GM10248 (cell line): ENCODE measurements at regions not wholly inside any gene's neighbourhood (a gene's known extent, or its start where the extent isn't known, plus 50 kb on each side); places are given as distances from the start of the nearest gene placed in this dataset.

Experiments used
- CTCF ChIA-PET: fragments of 300-600 bp; sonication (Branson Sonifier 250); formaldehyde crosslinking; extraction: SDS; loops from one replicate; lab custom pipeline; 2021; ENCODE audit warnings: antibody characterized with exemption; lab: Yijun Ruan, JAX
- POLR2A ChIA-PET: fragments of 350-650 bp; sonication (Branson Sonifier 250); formaldehyde crosslinking; extraction: SDS; loops from one replicate; lab custom pipeline; 2020; ENCODE audit warnings: antibody characterized with exemption; lab: Yijun Ruan, JAX
- DNase-seq: peaks from one replicate; pipeline ENCODE4 v3.0.0; 2012; ENCODE audit errors: extremely low spot score
- TF ChIP-seq, protein P1 (sequence below): IDR thresholded peaks from 2 replicates; pipeline ENCODE4 v1.5.1; 2012; ENCODE audit warnings: mild to moderate bottlenecking, low read depth; ENCODE audit errors: extremely low read depth, missing control alignments, control extremely low read depth

DNA sequence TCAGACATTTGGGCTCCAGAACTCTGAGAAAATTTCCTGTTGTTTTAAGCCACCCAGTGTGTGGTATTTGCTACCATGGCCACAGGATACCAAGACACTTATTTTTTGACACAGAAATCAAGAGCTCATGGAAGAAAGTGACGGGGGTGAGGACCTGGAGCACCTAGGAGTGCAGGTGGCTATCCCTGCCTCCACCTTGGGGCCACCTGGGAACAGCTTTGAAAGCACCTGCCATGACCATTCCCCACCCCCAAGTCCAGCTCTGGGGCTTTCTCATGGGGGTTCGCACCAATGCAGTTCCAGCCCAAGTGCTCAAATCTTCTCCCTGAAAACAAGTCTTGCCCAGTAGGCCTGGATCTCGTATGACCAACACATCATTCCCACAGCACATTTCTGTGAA lies 214.9 kb upstream of the IRX1 start:
- TF ChIP-seq, protein P1, sequence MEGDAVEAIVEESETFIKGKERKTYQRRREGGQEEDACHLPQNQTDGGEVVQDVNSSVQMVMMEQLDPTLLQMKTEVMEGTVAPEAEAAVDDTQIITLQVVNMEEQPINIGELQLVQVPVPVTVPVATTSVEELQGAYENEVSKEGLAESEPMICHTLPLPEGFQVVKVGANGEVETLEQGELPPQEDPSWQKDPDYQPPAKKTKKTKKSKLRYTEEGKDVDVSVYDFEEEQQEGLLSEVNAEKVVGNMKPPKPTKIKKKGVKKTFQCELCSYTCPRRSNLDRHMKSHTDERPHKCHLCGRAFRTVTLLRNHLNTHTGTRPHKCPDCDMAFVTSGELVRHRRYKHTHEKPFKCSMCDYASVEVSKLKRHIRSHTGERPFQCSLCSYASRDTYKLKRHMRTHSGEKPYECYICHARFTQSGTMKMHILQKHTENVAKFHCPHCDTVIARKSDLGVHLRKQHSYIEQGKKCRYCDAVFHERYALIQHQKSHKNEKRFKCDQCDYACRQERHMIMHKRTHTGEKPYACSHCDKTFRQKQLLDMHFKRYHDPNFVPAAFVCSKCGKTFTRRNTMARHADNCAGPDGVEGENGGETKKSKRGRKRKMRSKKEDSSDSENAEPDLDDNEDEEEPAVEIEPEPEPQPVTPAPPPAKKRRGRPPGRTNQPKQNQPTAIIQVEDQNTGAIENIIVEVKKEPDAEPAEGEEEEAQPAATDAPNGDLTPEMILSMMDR, result no peak
- POLR2A ChIA-PET, result no interaction called here
- CTCF ChIA-PET, result no interaction called here
- no peak for DNase-seq

DNA sequence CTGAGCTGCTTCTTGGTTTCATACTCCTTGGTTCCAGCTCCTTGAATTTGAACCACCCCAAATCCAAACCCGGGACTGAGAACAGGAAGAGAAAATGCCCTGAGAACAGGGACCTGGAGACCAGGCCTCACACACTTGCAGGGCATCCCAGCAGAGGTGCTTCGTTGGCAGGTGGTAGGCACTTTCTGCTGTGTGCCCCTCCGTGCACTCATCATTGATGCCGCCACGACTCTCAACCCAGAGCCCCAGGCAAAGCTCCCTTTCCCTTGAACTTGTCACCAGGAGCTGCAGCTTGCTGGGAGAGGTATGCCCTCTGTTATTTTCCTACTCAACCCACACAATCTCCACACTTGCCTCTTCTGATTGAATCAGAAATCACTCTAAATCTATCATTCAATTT lies 217.8 kb upstream of the IRX1 start:
- POLR2A ChIA-PET, result no interaction called here

GRCh38 chr5:3377176-3377575 lies 218.5 kb upstream of the IRX1 start:
- CTCF ChIA-PET, result no interaction called here
- TF ChIP-seq, protein P1, result no peak
- DNase-seq, result no peak
- POLR2A ChIA-PET, result no interaction called here

More for the DNA sequence above, 217.8 kb upstream of the IRX1 start:
- CTCF ChIA-PET, result no interaction called here
- DNase-seq, result no peak
- TF ChIP-seq, protein P1, result no peak

GRCh38 chr5:3376611-3377010 lies 219.0 kb upstream of the IRX1 start:
- ChIA-PET POLR2A (no interaction called here), CTCF (interaction anchor here (1.4 kb wide), 1 partner anchor 20 kb away, joined by 3 read pairs; no protein-coding TSS in a partner anchor)
- TF ChIP-seq, protein P1, result no peak
- no peak for DNase-seq

GRCh38 chr5:3375586-3376311 lies 219.9 kb upstream of the IRX1 start:
- POLR2A ChIA-PET, result no interaction called here
- DNase-seq, result no peak

GRCh38 chr5:3373391-3373790 lies 222.2 kb upstream of the IRX1 start:
- DNase-seq, result no peak
- POLR2A ChIA-PET, result no interaction called here
- TF ChIP-seq, protein P1, result no peak
- CTCF ChIA-PET, result no interaction called here

More at GRCh38 chr5:3375586-3376311, 219.9 kb upstream of the IRX1 start:
- CTCF ChIA-PET, result interaction anchor here (1.4 kb wide), 1 partner anchor 21 kb away, joined by 3 read pairs; no protein-coding TSS in a partner anchor
- TF ChIP-seq, protein P1, result no peak
